GM18502 (cell line): ENCODE measurements at regions not wholly inside any gene's neighbourhood (a gene's known extent, or its start where the extent isn't known, plus 50 kb on each side); places are given as distances from the start of the nearest gene placed in this dataset.
"Not testable (repeated sequence)": the region's sequence is repeated elsewhere in the genome, so short reads cannot be mapped to it uniquely, and the experiment has no call there.

Source experiments
- ATAC-seq: cut with Tn5 transposase; IDR thresholded peaks from one replicate; pipeline ENCODE4 v1.9.1; 2021; ENCODE audit warnings: mild to moderate bottlenecking; ENCODE audit not compliant: unreplicated experiment, poor library complexity

DNA sequence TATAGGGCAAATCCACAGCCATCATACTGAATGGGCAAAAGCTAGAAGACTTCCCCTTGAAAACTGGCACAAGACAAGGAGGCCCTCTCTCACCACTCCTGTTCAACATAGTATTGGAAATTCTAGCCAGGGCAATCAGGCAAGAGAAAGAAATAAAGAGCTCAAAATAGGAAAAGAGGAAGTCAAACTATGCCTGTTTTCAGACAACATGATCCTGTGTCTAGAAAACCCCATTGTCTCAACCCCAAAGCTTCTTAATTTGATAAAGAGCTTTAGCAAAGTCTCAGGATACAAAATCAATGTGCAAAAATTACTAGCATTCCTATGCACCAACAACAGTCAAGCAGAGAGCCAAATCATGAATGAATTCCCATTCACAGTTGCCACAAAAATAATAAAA, 160.3 kb downstream of the CXXC4 start:
- ATAC-seq: no peak

DNA sequence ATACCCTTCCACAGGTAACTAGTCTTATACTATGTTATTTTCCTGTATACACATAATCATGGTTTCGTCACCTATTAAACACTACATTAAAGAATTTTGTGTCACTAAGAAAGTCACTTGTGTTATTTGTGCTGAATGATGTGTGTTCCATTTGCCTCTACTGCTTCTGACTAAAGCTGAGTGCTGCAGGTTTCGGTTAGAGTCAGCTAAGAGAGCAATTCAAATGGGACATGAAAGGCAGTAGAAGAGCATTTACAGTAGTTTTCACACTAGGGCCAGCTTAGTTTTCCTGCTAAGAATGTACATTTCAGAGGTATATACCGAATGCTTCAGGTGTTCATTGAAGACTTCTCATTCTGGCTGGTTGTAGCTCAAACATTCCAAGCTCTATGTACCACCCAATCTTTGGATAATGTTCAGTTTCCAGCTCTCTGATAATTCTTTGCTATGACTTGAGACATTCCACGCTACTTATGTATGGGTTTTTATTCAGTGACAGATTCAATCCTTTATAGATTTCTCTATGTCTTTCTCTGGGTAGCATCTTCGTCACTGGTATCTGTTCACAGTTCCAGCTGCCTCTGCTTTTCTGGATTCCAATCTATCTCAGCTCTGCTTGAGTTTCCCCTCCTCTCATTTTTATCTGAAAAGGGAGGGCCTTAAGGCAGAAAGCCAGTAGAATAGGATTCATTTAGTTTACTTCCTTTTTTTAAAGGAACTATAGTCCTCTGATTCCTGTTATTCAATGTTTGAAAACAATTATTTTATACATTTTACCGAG, 164.4 kb downstream of the CXXC4 start:
- ATAC-seq: peak; percentile 69

DNA sequence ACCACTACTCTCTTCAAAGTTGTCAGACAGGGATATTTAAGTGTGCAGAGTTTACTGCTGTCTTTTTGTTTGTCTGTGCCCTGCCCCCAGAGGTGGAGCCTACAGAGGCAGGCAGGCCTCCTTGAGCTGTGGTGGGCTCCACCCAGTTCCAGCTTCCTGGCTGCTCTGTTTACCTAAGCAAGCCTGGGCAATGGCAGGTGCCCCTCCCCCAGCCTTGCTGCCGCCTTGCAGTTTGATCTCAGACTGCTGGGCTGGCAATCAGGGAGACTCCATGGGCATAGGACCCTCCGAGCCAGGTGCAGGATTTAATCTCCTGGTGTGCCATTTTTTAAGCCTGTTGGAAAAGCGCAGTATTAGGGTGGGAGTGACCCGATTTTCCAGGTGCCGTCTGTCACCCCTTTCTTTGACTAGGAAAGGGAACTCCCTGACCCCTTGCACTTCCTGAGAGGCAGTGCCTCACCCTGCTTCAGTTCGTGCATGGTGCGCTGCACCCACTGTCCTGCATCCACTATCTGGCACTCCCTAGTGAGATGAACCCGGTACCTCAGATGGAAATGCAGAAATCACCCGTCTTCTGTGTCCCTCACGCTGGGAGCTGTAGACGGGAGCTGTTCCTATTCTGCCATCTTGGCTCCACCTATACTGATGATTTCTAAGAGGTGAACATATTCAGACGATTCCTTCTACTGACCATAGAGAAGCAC, 167.6 kb downstream of the CXXC4 start:
- ATAC-seq: not testable (repeated sequence)

DNA sequence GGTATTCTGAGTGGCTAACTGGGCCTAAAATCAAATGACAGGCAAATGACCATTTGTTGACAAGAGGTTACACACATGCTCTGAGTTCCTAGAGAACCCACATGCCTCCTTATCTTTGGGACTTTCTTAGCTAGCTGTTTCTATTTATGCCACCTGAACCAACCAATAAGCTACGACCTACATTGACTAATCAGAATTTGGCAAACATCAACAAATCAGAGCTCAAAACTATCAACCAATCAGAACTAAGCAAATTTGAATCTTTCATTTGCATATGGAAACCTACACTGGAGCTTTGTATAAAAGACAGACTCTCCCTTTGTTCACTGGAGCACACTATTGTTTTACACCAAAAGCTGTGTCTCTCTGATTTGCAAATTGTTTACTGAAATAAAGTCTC, 192.0 kb downstream of the CXXC4 start:
- no peak for ATAC-seq

DNA sequence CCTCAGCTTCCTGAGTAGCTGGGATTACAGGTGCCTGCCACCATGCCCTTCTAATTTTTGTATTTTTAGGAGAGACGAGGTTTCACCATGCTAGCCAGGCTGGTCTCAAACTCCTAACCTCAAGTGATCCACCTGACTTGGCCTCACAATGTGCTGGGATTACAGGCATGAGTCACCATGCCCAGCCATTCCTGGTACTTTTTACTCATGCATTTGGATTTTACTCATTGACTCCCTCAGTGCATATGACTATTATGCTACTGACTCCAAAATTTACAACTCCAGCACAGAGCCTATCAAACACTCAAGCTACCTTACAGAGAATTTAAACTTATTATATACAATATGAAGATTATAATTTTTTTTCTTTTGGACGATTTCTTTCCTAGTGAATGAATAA, 199.9 kb downstream of the CXXC4 start:
- no peak for ATAC-seq

DNA sequence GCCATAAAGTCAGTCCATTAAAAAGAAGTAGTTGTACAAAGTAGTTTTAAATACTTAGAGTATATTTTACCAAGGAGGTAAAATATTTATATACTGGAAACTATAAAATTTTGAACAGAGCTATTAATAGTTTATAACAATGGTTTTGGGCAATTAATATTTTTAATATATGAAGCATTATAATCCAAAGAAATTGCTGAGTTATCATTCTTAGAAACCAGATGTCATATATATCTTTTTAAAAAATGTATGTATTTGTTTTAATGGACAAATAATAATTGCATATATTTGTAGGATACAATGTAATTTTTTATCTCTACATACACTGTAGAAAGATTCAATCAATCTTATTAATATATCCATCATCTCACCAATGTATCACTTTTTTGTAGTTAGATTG, 207.8 kb downstream of the CXXC4 start:
- no peak for ATAC-seq

DNA sequence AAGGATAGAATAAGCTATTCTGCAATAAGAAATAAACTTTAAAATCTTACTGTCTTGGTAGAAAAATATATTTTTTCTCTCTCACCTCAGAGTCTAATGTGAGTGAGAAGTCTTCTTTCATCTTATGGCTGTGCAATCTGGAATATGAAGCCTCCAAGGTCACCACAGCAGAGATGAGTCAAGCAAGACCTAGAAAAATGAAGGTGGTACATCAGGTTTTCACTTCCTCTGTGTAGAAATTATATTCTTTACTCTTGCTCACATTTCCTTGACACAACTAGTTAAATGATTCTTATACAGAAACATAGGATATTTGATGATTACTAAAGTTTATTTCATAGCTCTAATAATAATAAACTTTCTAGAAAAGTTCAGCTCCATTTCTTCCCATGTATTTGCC, 211.4 kb downstream of the CXXC4 start:
- ATAC-seq: no peak

GRCh38 chr4:104279744-104280143, 214.9 kb downstream of the CXXC4 start:
- no peak for ATAC-seq

DNA sequence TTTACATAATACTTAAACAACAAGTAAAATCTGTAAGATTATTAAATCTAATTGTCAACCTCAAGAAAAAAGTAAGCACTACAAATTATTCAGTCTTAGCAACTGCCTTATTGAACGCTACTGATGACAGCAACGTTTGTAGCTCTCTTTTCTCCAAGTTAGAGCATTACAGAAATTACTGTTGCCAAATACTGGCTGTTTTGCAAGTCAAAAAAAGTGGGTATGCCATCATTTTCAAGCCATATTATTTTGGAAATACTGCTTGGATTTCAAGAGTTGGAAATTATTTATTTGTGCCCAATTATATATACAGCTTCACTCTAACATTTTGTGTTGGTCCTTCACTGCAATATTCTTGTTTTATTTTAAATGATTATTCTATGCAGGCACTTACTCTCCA, 221.7 kb downstream of the CXXC4 start:
- no peak for ATAC-seq

DNA sequence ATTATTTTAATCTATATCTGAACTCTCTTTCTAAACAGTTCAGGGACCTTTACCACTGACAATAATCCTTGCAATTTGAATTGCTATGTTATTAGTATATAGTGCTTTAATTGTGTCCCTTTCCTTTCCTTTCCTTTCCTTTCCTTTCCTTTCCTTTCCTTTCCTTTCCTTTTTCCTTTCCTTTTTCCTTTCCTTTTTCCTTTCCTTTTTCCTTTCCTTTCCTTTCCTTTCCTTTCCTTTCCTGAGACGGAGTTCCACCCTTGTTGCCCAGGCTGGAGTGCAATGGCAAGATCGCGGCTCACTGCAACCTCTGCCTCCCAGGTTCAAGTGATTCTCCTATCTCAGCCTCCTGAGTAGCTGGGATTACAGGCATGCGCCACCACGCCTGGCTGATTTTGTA, 225.1 kb downstream of the CXXC4 start:
- not testable (repeated sequence) for ATAC-seq

GRCh38 chr4:104263100-104263499, 231.6 kb downstream of the CXXC4 start:
- ATAC-seq: no peak

- ATAC-seq: no peak
Observed at GRCh38 chr4:104262678-104263077, 232.0 kb downstream of the CXXC4 start.

DNA sequence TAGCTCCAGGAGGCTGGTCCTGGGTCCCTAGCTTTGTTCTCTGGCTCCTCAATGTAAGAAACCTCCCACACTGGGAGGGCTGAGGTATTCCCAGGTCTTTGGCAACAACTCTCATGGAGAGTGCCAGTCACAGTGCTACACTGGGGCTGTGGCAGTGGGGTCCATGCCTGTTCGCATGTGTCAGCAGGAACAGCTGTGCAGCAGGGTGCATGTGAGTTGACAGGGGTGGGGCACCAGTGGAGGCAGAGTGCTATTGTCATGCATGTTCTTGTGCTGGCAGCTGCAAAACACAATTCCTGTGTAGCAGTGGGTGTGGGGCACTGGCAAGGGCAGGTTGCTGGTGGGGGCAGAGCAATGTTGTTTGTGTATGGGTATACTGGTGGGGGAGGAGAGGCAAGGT, 246.0 kb downstream of the CXXC4 start:
- ATAC-seq: no peak

DNA sequence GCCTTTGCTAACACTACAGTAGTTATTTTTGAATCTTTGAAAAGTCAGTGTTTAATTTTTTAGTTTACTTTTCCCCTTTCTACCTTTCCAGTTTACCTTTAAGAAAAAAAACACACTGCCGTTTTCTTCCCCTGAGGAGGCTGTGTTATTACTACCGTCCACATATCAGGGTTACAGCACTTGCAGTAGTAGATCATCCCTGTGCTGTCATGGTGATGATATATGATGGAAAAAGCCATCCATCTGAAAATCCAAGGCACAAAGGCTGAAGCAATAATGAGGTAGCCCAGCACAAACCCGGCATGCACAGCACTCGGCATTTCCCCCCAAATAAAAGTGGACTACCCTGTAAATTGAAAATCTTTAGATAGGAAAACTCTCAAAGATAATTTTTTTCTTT, 258.7 kb downstream of the CXXC4 start:
- no peak for ATAC-seq

DNA sequence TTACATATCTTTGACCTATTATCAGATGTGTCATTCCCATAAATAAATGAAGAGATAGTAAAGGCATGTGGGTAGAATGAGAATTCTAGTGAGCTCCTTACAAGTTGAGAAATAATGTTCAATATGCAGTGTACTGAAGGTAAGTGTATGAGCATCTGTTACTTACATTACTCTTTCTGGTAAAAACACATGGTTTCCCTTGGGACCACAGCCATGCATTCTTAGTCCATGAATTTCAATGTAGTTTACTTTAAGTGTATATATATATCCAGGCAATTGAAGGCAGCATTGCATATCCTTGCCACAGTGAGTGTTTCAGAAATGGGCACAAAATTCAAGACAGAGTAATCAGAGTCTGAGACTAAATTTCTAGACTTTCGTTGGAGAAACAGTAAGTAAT, 277.2 kb downstream of the CXXC4 start:
- ATAC-seq: no peak

DNA sequence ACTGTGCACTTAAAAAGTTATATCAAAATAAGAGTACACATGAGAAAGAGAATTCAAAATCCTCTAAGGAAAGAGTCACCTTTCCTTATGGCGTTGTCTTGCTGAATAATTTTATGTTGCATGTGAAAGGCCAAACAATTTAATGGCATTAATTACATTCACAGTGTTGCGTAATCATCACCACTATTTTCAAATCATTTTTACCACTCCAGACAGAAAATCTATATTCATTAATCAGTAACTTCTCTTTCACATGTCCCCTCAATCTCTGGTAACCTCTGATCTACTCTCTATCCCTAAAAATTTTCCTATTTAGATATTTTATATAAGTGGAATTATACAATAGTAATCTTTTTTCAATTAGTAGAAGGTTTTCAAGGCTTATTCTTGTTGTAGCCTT, 283.0 kb downstream of the CXXC4 start:
- no peak for ATAC-seq

DNA sequence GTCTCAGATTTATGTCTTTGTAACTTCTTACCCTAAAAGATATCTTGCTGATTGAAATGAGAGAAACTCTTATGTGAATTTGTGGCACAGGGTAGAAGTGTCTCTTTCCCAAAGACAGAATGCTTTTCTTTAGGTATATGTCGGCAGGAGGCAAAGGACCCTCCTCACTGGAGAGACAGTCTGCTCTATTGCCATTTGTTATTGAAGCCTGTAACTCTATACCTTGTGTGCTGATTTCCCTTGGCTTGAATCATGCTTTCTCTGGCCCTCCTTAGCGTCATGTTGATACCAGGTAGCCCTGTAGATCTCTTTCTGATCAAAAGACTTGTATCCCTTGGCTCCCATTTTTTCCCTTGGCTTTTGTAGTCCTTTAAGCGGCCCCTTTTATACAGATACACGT, 284.3 kb downstream of the CXXC4 start:
- ATAC-seq: no peak

DNA sequence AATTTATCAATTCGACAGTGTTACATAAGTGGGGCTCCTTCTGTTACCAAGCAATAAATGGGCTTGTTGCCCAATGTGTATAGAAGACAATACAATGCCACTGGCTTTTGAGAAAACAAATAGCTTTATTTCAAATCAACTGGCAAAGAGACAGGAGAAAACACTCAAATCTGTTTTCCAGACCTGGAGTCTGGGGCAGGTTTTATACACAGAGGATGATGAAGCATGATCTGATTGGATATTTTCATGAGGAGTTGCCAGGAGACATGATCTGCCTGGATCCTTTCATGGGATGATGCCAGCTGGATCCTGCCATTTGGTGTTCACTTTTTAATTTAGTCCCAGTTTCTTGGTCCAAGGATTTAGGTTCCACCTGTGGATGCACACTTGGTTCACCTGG, 287.9 kb downstream of the CXXC4 start:
- no peak for ATAC-seq

DNA sequence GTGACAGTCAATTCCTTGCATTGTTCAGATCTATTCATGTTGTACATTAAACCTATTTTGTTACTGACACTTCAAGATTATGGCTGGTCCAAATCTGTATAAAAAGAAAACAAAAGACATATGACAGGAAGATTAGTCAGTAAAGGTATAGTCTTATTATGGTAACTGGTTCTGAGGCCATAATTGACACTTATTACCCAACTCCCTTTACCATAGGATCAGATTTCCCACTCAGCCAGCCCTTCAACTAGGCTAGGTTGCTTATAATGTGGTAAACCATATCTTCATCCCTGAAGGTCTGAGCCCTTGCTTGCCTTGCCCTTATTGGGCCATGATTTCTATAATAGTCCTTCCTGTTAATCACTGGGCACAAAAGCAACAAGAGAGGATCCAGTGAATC, 289.6 kb downstream of the CXXC4 start:
- no peak for ATAC-seq

GRCh38 chr4:104188301-104188700, 306.4 kb downstream of the CXXC4 start:
- ATAC-seq: no peak

- no peak for ATAC-seq
Observed at GRCh38 chr4:104169437-104169836, 325.3 kb downstream of the CXXC4 start.

GRCh38 chr4:104166749-104167148, 327.9 kb downstream of the CXXC4 start:
- ATAC-seq: no peak
